Spleen (tissue), 11 donors: ENCODE measurements at regions not wholly inside any gene's neighbourhood (a gene's known extent, or its start where the extent isn't known, plus 50 kb on each side); places are given as distances from the start of the nearest gene placed in this dataset.

Experiments used
- DNase-seq: peaks from one replicate; pipeline ENCODE4 v3.0.0-alpha.2; 2020
- H3K27ac ChIP-seq, 8 donors: fragments of 200-600 bp; sonication (generic) in 7 of 8; 1 replicate in 4 of 8; 2 replicates in 4 of 8; pipeline versions ENCODE4 v1.5.0 to v1.8.0; 2016 to 2021; ENCODE audit warnings: inconsistent platforms in 4 of 8, mild to moderate bottlenecking in 4 of 8, moderate library complexity in 1 of 8
- H3K27me3 ChIP-seq, 7 donors: fragments of 200-600 bp; sonication (generic) in 6 of 7; replicated peaks in 1 of 7; 1 replicate in 4 of 7; 2 replicates in 3 of 7; pipeline versions ENCODE4 v1.5.0 to v1.8.0; 2016 to 2021; ENCODE audit warnings: inconsistent platforms in 3 of 7, mild to moderate bottlenecking in 1 of 7
- H3K36me3 ChIP-seq, 6 donors: fragments of 200-600 bp; sonication (generic) in 5 of 6; 1 replicate in 4 of 6; 2 replicates in 2 of 6; pipeline versions ENCODE4 v1.5.0 to v1.8.0; 2016 to 2021; ENCODE audit warnings: inconsistent platforms in 2 of 6
- H3K4me1 ChIP-seq, 6 donors: fragments of 200-600 bp; sonication (generic) in 5 of 6; 1 replicate in 3 of 6; 2 replicates in 3 of 6; pipeline versions ENCODE4 v1.5.0 to v1.8.0; 2016 to 2021; ENCODE audit warnings: inconsistent platforms in 3 of 6
- H3K4me3 ChIP-seq, 8 donors: fragments of 200-600 bp; sonication (generic) in 7 of 8; 1 replicate in 4 of 8; 2 replicates in 4 of 8; pipeline versions ENCODE4 v1.5.0 to v1.8.0; 2016 to 2021; ENCODE audit warnings: inconsistent platforms in 4 of 8, mild to moderate bottlenecking in 4 of 8, moderate library complexity in 2 of 8
- H3K9me3 ChIP-seq, 8 donors: fragments of 200-600 bp; sonication (generic) in 7 of 8; 1 replicate in 4 of 8; 2 replicates in 4 of 8; pipeline versions ENCODE4 v1.5.0 to v1.8.0; 2016 to 2021; ENCODE audit warnings: inconsistent platforms in 4 of 8
- CTCF ChIP-seq, 11 experiments: fragments of 200-600 bp in 7 of 11; fragments of 450-650 bp in 4 of 11; sonication (generic) in 4 of 11; IDR thresholded peaks in 8 of 11; conservative IDR thresholded peaks in 3 of 11; 1 replicate in 7 of 11; 2 replicates in 4 of 11; pipeline versions ENCODE4 v1.4.0 to v1.8.0; 2016 to 2021; ENCODE audit warnings: antibody characterized with exemption in 11 of 11, inconsistent platforms in 4 of 11, mild to moderate bottlenecking in 1 of 11
- POLR2A ChIP-seq, 3 donors: fragments of 450-650 bp; IDR thresholded peaks; one replicate each; pipeline ENCODE4 v1.5.1; 2017; ENCODE audit warnings: antibody characterized with exemption in 3 of 3, mild to moderate bottlenecking in 1 of 3
- POLR2AphosphoS5 ChIP-seq, 3 donors: sonication (generic); formaldehyde crosslinking; IDR thresholded peaks; one replicate each; pipeline ENCODE4 v1.5.1; 2017; ENCODE audit warnings: antibody characterized with exemption in 3 of 3
- WGBS, 5 donors: extraction: QIAGEN DNeasy Blood & Tissue Kit in 3 of 5; methylation state at CpG; one replicate each; pipeline versions ENCODE4 v1.1.5 to v1.1.7; 2013 to 2018; 5-methylcytosine and 5-hydroxymethylcytosine counted together
- intact Hi-C: fragments of 100-400 bp; cut with DNase I; formaldehyde crosslinking; loops from one replicate; pipeline ENCODE4 v1.15.0; 2023; ENCODE audit warnings: low total_unique reads
- donor health status: healthy with polysubstance abuse.
- donor health status: DM: no; HTN: no; CAD: no; lungs with moderate emphysema.
- donor health status: DM: no; HTN: no; CAD: no.
- donor health status: Bipolar disorder and iron deficiency.
- donor health status: healthy.
- donor health status: DM: no; HTN: no; CAD: no.
- donor health status: DM: yes; HTN: yes; CAD: no.

- WGBS, 5 donors: 90 to 100% (median 96%) methylated on average over 1 of the region's 1 CpG
- no peaks in the 10 kb centered on the region for H3K4me1 ChIP-seq
- no peak for DNase-seq
- peaks cover 0 to 13% (median 4%) of the 10 kb centered on the region in 8 donors for H3K9me3 ChIP-seq
- H3K27me3 ChIP-seq: no peaks in the 10 kb centered on the region
- H3K36me3 ChIP-seq: no peaks in the 10 kb centered on the region
- no peak for TF ChIP-seq POLR2AphosphoS5 (IDR thresholded peaks at IDR 0.05)
- TF ChIP-seq CTCF (IDR thresholded peaks at IDR 0.05 in 8 of 11, conservative IDR thresholded peaks at IDR 0.05 in 3 of 11): no peak
- TF ChIP-seq POLR2A (IDR thresholded peaks at IDR 0.05): no peak
- intact Hi-C loops: no loop called here
- no peak overlapping the region for H3K4me3 ChIP-seq
- no peak overlapping the region for H3K27ac ChIP-seq
Measured at GRCh38 chr4:94015956-94016355, 187.4 kb downstream of the ATOH1 start.

GRCh38 chr4:94032754-94033153 lies 174.9 kb upstream of the SMARCAD1 start:
- intact Hi-C loops: no loop called here
- Histone ChIP-seq H3K4me1 (no peaks in the 10 kb centered on the region), H3K27ac (no peak overlapping the region), H3K27me3 (no peaks in the 10 kb centered on the region), H3K9me3 (peaks cover 0 to 1% (median 0%) of the 10 kb centered on the region in 8 donors), H3K4me3 (no peak overlapping the region), H3K36me3 (no peaks in the 10 kb centered on the region)
- DNase-seq: no peak
- 62 to 82% (median 69%) methylated on average over 2 of the region's 2 CpGs for whole genome bisulfite sequencing, 5 donors
- TF ChIP-seq POLR2A (IDR thresholded peaks at IDR 0.05) (no peak), CTCF (IDR thresholded peaks at IDR 0.05 in 8 of 11, conservative IDR thresholded peaks at IDR 0.05 in 3 of 11) (no peak), POLR2AphosphoS5 (IDR thresholded peaks at IDR 0.05) (no peak)

- Histone ChIP-seq H3K27me3 (no peaks in the 10 kb centered on the region), H3K27ac (no peak overlapping the region), H3K4me3 (no peak overlapping the region), H3K9me3 (no peaks in the 10 kb centered on the region), H3K4me1 (no peaks in the 10 kb centered on the region), H3K36me3 (no peaks in the 10 kb centered on the region)
- intact Hi-C loops: no loop called here
- TF ChIP-seq POLR2AphosphoS5 (IDR thresholded peaks at IDR 0.05) (no peak), CTCF (IDR thresholded peaks at IDR 0.05 in 8 of 11, conservative IDR thresholded peaks at IDR 0.05 in 3 of 11) (no peak), POLR2A (IDR thresholded peaks at IDR 0.05) (no peak)
- DNase-seq: no peak
- 60 to 84% (median 67%) methylated on average over 2 of the region's 2 CpGs for WGBS, 5 donors
Measured at GRCh38 chr4:94036964-94037363, 170.7 kb upstream of the SMARCAD1 start.

GRCh38 chr4:94038195-94038594 lies 169.5 kb upstream of the SMARCAD1 start:
- DNase-seq: no peak
- Histone ChIP-seq H3K27me3 (no peaks in the 10 kb centered on the region), H3K27ac (no peak overlapping the region), H3K36me3 (no peaks in the 10 kb centered on the region), H3K4me3 (no peak overlapping the region), H3K9me3 (peaks cover 0 to under 1% (median 0%) of the 10 kb centered on the region in 8 donors), H3K4me1 (no peaks in the 10 kb centered on the region)
- WGBS, 5 donors: 68 to 82% (median 79%) methylated on average over 3 of the region's 3 CpGs
- TF ChIP-seq POLR2A (IDR thresholded peaks at IDR 0.05): no peak
- TF ChIP-seq POLR2AphosphoS5 (IDR thresholded peaks at IDR 0.05): no peak
- TF ChIP-seq CTCF (IDR thresholded peaks at IDR 0.05 in 8 of 11, conservative IDR thresholded peaks at IDR 0.05 in 3 of 11): no peak
- intact Hi-C loops: no loop called here
